KMS-11 (cell line): ENCODE measurements at regions not wholly inside any gene's neighbourhood (a gene's known extent, or its start where the extent isn't known, plus 50 kb on each side); places are given as distances from the start of the nearest gene placed in this dataset.

Experiments
- H2AFZ ChIP-seq: fragments of 200-600 bp; sonication (generic); 2 replicates; pipeline ENCODE4 v1.6.1; 2016; ENCODE audit warnings: antibody characterized with exemption, mixed run types, low read depth
- H3K27ac ChIP-seq: fragments of 200-600 bp; sonication (generic); 2 replicates; pipeline ENCODE4 v1.6.1; 2016; ENCODE audit warnings: mild to moderate bottlenecking, mixed run types
- H3K27me3 ChIP-seq: fragments of 200-600 bp; sonication (generic); 2 replicates; pipeline ENCODE4 v1.6.1; 2017; ENCODE audit warnings: mild to moderate bottlenecking, low read depth, mixed run types, moderate library complexity; ENCODE audit not compliant: insufficient read depth
- H3K36me3 ChIP-seq: fragments of 200-600 bp; sonication (generic); 2 replicates; pipeline ENCODE4 v1.6.1; 2017; ENCODE audit warnings: mild to moderate bottlenecking, mixed run types; ENCODE audit not compliant: insufficient read depth
- H3K4me1 ChIP-seq: fragments of 200-600 bp; sonication (generic); 2 replicates; pipeline ENCODE4 v1.6.1; 2016; ENCODE audit warnings: mild to moderate bottlenecking, low read depth, mixed run types; ENCODE audit not compliant: poor library complexity, severe bottlenecking
- H3K4me2 ChIP-seq: fragments of 200-600 bp; sonication (generic); 2 replicates; pipeline ENCODE4 v1.7.0; 2016; ENCODE audit warnings: mild to moderate bottlenecking, mixed run types
- H3K4me3 ChIP-seq: fragments of 200-600 bp; sonication (generic); IDR thresholded peaks from 2 replicates; pipeline ENCODE4 v1.6.1; 2017; ENCODE audit warnings: low read depth, low read length, mixed read lengths; ENCODE audit not compliant: insufficient read depth
- H3K79me2 ChIP-seq: fragments of 200-600 bp; sonication (generic); 2 replicates; pipeline ENCODE4 v1.6.1; 2016; ENCODE audit warnings: low read depth, mixed run types; ENCODE audit not compliant: insufficient read depth
- H3K9ac ChIP-seq: fragments of 200-600 bp; sonication (generic); 2 replicates; pipeline ENCODE4 v1.6.1; 2016; ENCODE audit warnings: mild to moderate bottlenecking, mixed run types
- H4K20me1 ChIP-seq: fragments of 200-600 bp; sonication (generic); 2 replicates; pipeline ENCODE4 v1.6.1; 2016; ENCODE audit warnings: mild to moderate bottlenecking, mixed run types; ENCODE audit not compliant: insufficient read depth
- TF ChIP-seq, protein P1 (sequence below): fragments of 200-600 bp; sonication (generic); conservative IDR thresholded peaks from 2 replicates; pipeline ENCODE4 v1.6.1; 2017; ENCODE audit warnings: low read depth, mild to moderate bottlenecking, antibody characterized with exemption, low read length, moderate library complexity, mixed read lengths

DNA sequence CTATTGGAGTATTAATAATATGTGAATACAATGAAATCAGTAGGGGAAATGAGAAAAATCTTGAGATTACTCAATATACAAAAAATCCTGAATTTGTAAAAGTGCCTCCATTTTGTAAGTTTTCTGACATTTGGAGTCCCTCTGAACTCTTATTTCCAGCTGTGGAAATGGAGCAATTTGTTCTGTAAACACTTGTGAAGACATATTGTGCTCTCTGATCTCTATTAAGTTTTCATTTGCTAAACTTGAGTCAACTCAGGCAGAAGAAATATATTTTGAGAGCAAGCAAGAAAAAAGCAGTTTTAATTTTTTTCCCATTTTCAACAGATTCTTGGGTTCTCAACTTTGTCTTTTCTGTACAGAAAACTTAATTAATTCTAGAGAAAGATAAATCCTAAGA lies 51.4 kb upstream of the PCDH18 start:
- TF ChIP-seq, protein P1, sequence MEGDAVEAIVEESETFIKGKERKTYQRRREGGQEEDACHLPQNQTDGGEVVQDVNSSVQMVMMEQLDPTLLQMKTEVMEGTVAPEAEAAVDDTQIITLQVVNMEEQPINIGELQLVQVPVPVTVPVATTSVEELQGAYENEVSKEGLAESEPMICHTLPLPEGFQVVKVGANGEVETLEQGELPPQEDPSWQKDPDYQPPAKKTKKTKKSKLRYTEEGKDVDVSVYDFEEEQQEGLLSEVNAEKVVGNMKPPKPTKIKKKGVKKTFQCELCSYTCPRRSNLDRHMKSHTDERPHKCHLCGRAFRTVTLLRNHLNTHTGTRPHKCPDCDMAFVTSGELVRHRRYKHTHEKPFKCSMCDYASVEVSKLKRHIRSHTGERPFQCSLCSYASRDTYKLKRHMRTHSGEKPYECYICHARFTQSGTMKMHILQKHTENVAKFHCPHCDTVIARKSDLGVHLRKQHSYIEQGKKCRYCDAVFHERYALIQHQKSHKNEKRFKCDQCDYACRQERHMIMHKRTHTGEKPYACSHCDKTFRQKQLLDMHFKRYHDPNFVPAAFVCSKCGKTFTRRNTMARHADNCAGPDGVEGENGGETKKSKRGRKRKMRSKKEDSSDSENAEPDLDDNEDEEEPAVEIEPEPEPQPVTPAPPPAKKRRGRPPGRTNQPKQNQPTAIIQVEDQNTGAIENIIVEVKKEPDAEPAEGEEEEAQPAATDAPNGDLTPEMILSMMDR = no peak

More for the DNA sequence above, 51.4 kb upstream of the PCDH18 start:
- no peak overlapping the region for H3K4me3 ChIP-seq
- H3K27ac ChIP-seq = no peak overlapping the region
- no peak overlapping the region for H3K4me2 ChIP-seq
- no peaks in the 10 kb centered on the region for H3K27me3 ChIP-seq
- no peaks in the 10 kb centered on the region for H4K20me1 ChIP-seq
- H3K4me1 ChIP-seq = no peaks in the 10 kb centered on the region
- H2AFZ ChIP-seq = no peak overlapping the region
- H3K36me3 ChIP-seq = no peaks in the 10 kb centered on the region
- no peaks in the 10 kb centered on the region for H3K79me2 ChIP-seq
- H3K9ac ChIP-seq = no peak overlapping the region
